Thyroid gland (tissue), 4 donors: ENCODE measurements at regions not wholly inside any gene's neighbourhood (a gene's known extent, or its start where the extent isn't known, plus 50 kb on each side); places are given as distances from the start of the nearest gene placed in this dataset.

ENCODE experiments used
- DNase-seq, 2 donors: peaks; one replicate each; pipeline ENCODE4 v3.0.0-alpha.2; 2019
- H3K27ac ChIP-seq, 3 donors: fragments of 200-600 bp; sonication (generic); 1 replicate in 2 of 3; 2 replicates in 1 of 3; pipeline ENCODE4 v1.5.1; 2016 to 2019; ENCODE audit warnings: mild to moderate bottlenecking in 1 of 3, moderate library complexity in 1 of 3
- H3K27me3 ChIP-seq: fragments of 200-600 bp; sonication (generic); one replicate; pipeline ENCODE4 v1.5.1; 2019
- H3K36me3 ChIP-seq, 2 donors: fragments of 200-600 bp; sonication (generic); one replicate each; pipeline ENCODE4 v1.5.1; 2016 to 2019
- H3K4me1 ChIP-seq, 2 donors: fragments of 200-600 bp; sonication (generic); one replicate each; pipeline ENCODE4 v1.5.1; 2017 to 2019
- H3K4me3 ChIP-seq, 3 donors: fragments of 200-600 bp; sonication (generic); replicated peaks in 1 of 3; 1 replicate in 2 of 3; 2 replicates in 1 of 3; pipeline ENCODE4 v1.5.1; 2016; ENCODE audit warnings: mild to moderate bottlenecking in 1 of 3
- H3K9me3 ChIP-seq: fragments of 200-600 bp; sonication (generic); one replicate; pipeline ENCODE4 v1.5.1; 2017
- POLR2A ChIP-seq, 2 donors: fragments of 450-650 bp; IDR thresholded peaks; one replicate each; pipeline ENCODE4 v1.6.1; 2017; ENCODE audit warnings: antibody characterized with exemption in 2 of 2, mild to moderate bottlenecking in 2 of 2, moderate library complexity in 1 of 2
- WGBS, 2 donors: methylation state at CpG; one replicate each; pipeline ENCODE4 v1.1.5; 2017; 5-methylcytosine and 5-hydroxymethylcytosine counted together
- intact Hi-C: fragments of 100-400 bp; cut with DNase I; formaldehyde crosslinking; loops from one replicate; pipeline ENCODE4 v1.15.1; 2023
- TF ChIP-seq, protein P1 (sequence below), 6 experiments: fragments of 200-600 bp in 3 of 6; fragments of 450-650 bp in 3 of 6; sonication (generic) in 3 of 6; IDR thresholded peaks; one replicate each; pipeline ENCODE4 v1.5.1; 2016 to 2019; ENCODE audit warnings: antibody characterized with exemption in 6 of 6, mild to moderate bottlenecking in 2 of 6, inconsistent platforms in 1 of 6, moderate library complexity in 1 of 6

DNA sequence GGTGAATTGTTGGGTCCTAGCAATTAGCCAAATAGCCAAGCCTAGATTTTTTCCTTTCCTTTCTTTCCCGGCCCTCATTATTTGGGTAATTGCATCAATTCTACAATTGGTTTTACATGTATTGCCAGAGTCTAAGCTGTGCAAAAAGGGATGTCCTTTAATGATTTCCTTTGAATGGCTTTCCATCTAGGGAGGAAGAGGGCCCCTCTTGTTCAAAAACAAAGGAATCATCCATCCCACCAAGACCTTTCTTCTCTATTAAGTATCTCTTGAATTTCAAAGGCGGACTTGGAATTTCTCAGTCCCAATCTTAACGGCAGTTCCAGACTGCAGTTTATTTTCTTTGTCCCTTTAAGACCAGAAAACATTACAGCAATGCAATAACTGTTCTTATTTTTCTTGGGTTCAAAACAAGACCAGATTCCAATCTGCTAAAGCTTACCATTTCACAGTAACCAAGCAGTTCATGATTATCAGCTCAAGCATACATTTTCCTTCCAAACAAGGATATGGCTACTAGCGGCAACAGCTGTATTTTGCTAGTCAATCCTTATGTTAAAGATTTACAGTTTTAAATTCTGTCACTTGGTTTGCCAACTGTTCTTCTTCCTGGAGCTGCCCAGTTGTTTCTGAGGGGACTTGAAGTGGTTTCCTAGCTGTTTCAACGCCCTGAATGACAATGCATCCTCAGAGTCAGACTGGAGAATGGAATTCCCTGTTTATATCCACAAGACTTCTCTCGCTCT, 91.4 kb upstream of the LRIG1 start:
- Histone ChIP-seq H3K9me3 (no peaks in the 10 kb centered on the region), H3K4me3 (no peak overlapping the region), H3K36me3 (no peaks in the 10 kb centered on the region), H3K4me1 (no peaks in the 10 kb centered on the region), H3K27me3 (no peaks in the 10 kb centered on the region), H3K27ac (no peak overlapping the region)
- WGBS, 2 donors, result 58 to 59% methylated on average over 6 of the region's 6 CpGs
- TF ChIP-seq, protein P1, sequence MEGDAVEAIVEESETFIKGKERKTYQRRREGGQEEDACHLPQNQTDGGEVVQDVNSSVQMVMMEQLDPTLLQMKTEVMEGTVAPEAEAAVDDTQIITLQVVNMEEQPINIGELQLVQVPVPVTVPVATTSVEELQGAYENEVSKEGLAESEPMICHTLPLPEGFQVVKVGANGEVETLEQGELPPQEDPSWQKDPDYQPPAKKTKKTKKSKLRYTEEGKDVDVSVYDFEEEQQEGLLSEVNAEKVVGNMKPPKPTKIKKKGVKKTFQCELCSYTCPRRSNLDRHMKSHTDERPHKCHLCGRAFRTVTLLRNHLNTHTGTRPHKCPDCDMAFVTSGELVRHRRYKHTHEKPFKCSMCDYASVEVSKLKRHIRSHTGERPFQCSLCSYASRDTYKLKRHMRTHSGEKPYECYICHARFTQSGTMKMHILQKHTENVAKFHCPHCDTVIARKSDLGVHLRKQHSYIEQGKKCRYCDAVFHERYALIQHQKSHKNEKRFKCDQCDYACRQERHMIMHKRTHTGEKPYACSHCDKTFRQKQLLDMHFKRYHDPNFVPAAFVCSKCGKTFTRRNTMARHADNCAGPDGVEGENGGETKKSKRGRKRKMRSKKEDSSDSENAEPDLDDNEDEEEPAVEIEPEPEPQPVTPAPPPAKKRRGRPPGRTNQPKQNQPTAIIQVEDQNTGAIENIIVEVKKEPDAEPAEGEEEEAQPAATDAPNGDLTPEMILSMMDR (IDR thresholded peaks at IDR 0.05), result no peak
- no peak for TF ChIP-seq POLR2A (IDR thresholded peaks at IDR 0.05)
- DNase-seq, result no peak
- intact Hi-C loops, result no loop called here

DNA sequence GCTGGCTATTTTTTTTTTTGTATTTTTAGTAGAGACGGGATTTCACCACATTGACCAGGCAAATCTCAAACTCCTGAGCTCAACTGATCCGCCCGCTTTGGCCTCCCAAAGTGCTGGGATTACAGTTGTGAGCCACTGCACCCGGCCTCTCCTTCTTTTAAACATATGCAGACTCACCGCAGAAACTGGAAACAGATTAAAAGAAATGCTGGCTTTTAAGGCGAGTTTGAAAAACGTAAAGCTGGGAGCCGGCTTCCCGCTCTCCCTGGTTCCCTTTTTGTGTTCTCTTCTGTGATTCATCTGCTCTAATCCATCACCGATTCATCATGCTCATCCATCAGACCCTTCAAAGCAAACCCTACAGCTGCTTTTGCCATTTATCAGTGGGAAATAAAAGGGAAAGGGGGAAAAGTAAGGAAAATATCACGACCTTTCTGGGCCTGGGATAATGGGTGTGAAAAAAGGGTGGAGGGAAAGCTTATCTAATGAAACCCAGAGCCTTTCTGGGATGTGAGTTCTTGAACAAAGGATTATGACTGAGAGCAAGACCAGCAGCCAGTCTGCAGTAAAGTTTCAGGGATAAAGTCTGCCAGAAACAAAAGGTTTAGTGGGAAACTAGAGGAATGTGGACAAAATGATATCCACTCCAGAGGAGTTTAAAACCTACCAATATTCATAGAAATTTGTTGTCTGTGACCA, 92.3 kb upstream of the LRIG1 start:
- H3K9me3 ChIP-seq, result no peaks in the 10 kb centered on the region
- intact Hi-C loops, result no loop called here
- no peaks in the 10 kb centered on the region for H3K36me3 ChIP-seq
- no peak overlapping the region for H3K27ac ChIP-seq
- TF ChIP-seq, protein P1 (IDR thresholded peaks at IDR 0.05), result no peak
- TF ChIP-seq POLR2A (IDR thresholded peaks at IDR 0.05), result no peak
- DNase-seq, result no peak
- H3K4me1 ChIP-seq, result no peaks in the 10 kb centered on the region
- WGBS, 2 donors, result 70 to 75% methylated on average over 11 of the region's 11 CpGs
- no peaks in the 10 kb centered on the region for H3K27me3 ChIP-seq
- H3K4me3 ChIP-seq, result no peak overlapping the region

DNA sequence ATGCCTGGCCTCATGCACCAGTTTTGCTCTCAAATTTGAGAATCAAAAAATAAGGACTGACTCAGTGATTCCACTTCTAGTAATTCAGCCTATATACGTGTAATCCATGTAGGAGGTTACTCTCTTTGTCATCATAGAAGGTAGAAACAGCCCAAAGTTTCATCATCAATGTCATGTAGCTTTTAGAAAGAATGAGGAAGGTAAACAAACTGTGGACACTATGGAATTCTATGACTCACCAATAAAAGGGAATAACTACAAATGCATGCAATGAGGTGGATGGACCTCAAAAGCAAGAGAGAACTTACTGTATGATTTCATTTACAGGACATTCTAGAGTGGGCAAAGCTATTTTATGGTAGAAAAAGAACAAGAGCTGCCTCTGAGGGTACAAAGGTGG, 93.2 kb upstream of the LRIG1 start:
- H3K9me3 ChIP-seq, result no peaks in the 10 kb centered on the region
- 91 to 100% methylated on average over 1 of the region's 1 CpG for WGBS, 2 donors
- no peaks in the 10 kb centered on the region for H3K4me1 ChIP-seq
- DNase-seq, result no peak
- H3K27ac ChIP-seq, result no peak overlapping the region
- H3K27me3 ChIP-seq, result no peaks in the 10 kb centered on the region
- no peak overlapping the region for H3K4me3 ChIP-seq
- TF ChIP-seq POLR2A (IDR thresholded peaks at IDR 0.05), result no peak
- TF ChIP-seq, protein P1 (IDR thresholded peaks at IDR 0.05), result no peak
- intact Hi-C loops, result no loop called here
- no peaks in the 10 kb centered on the region for H3K36me3 ChIP-seq

DNA sequence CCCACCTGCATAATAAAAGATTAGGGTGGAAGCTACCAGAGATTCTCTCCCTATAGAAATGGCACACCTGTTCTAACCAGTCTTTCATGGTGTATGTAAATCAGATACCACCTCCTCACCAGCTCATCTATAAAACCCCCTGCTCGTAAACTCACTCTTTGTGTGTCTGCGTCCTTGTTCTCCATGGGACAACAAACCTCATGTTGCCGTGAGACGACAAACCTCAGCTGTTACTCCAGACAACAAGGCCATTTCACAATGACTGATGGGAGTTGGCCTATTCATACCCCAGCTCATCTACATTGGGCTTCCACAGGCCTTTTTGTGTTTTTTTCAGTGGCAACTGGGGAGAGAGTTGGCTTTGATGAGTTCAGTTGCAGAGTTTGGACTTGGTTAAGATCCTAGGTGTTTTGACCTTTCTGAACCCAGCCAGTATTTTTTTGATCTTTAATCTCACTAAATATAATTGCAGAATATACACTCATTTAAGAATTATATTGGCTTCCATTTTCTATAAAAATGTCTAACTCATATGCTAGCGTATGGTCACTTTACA, 96.6 kb upstream of the LRIG1 start:
- DNase-seq, result no peak
- Histone ChIP-seq H3K27ac (no peak overlapping the region), H3K36me3 (no peaks in the 10 kb centered on the region), H3K27me3 (no peaks in the 10 kb centered on the region), H3K9me3 (no peaks in the 10 kb centered on the region), H3K4me3 (no peak overlapping the region), H3K4me1 (no peaks in the 10 kb centered on the region)
- TF ChIP-seq, protein P1 (IDR thresholded peaks at IDR 0.05), result no peak
- no peak for TF ChIP-seq POLR2A (IDR thresholded peaks at IDR 0.05)
- intact Hi-C loops, result no loop called here
- WGBS, 2 donors, result 96 to 98% methylated on average over 5 of the region's 5 CpGs

DNA sequence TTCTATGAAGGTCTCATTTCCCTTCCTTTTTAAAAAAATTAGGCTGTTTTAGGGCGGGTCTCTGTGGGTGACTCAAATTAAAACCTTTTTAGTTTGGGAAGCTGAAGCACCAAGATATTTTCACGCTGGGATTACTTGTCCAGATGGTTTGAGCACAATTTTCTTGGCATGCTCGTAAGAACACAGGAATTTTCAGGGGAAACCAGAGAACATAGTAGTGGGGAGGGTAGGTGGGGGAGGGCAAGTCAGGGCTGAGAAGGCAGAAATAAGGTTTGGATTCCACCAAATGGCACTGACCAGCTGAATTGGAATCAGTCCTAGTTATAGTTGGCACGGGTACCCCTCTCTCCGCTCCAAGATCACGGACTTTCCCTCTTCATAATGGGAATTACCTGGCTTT, 97.3 kb upstream of the LRIG1 start:
- Histone ChIP-seq H3K36me3 (no peaks in the 10 kb centered on the region), H3K4me3 (no peak overlapping the region), H3K27me3 (no peaks in the 10 kb centered on the region), H3K9me3 (no peaks in the 10 kb centered on the region), H3K27ac (no peak overlapping the region), H3K4me1 (no peaks in the 10 kb centered on the region)
- TF ChIP-seq, protein P1 (IDR thresholded peaks at IDR 0.05), result no peak
- no peak for TF ChIP-seq POLR2A (IDR thresholded peaks at IDR 0.05)
- intact Hi-C loops, result no loop called here
- DNase-seq, result peak in 1 of 2 donors; percentile 52
- WGBS, 2 donors, result 59 to 75% methylated on average over 6 of the region's 6 CpGs
